ENCODE measurements at regions not wholly inside any gene's neighbourhood (a gene's known extent, or its start where the extent isn't known, plus 50 kb on each side); places are given as distances from the start of the nearest gene placed in this dataset.

DNA sequence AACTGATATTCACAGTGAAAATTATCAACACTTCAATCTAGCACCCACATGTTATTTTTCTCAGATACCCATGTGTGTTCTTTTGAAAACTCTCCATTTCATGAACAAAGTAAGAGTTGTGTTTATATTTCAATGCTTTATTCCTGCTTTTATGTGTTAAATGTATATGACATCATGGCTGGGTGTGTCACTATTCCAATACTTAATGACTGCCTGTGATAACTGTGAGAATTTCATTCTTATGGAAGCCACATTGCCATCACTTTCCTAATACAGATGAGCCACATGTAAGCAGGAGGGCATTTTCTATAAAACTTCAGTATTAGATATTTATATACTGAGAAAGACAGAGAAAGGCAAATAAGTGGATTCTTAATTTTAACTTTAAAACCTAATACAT lies 100.4 kb upstream of the FIGN start:
- ChIA-PET CTCF (ENCODE audit: partially characterized antibody) (no interaction called here), POLR2A (ENCODE audit: partially characterized antibody) (no interaction called here)
- no peak overlapping the region for H2AK5ac ChIP-seq (ENCODE audit: low read depth, low read length)
- no peaks in the 10 kb centered on the region for H3K79me2 ChIP-seq (ENCODE audit: control insufficient read depth in 1 of 2, insufficient read depth in 2 of 2, low read length in 2 of 2)
- H4K91ac ChIP-seq (replicated peaks; ENCODE audit: insufficient read length, low read length): no peak overlapping the region
- FAIRE-seq: no peak
- no peaks in the 10 kb centered on the region for H3K9me3 ChIP-seq (ENCODE audit: insufficient read depth in 2 of 2, low read depth in 1 of 2, low read length in 1 of 2)
- H3K4me3 ChIP-seq (ENCODE audit: extremely low read depth in 1 of 4, insufficient read depth in 2 of 4, low read depth in 3 of 4, low read length in 4 of 4): no peak overlapping the region
- H3K14ac ChIP-seq (ENCODE audit: insufficient read length): no peak overlapping the region
- H3K79me1 ChIP-seq (ENCODE audit: low read depth, low read length): no peaks in the 10 kb centered on the region
- no peak overlapping the region for H4K5ac ChIP-seq (ENCODE audit: insufficient read length, low read depth, low read length)
- H3K4ac ChIP-seq (replicated peaks; ENCODE audit: insufficient read length, low read depth, low read length): no peak overlapping the region
- no peaks in the 10 kb centered on the region for H3K4me1 ChIP-seq (replicated peaks in 1 of 4; ENCODE audit: control insufficient read depth in 3 of 4, insufficient read depth in 4 of 4, low read length in 3 of 4)
- no peak overlapping the region for H3K18ac ChIP-seq (ENCODE audit: extremely low read depth, low read length)
- no peaks in the 10 kb centered on the region for H4K20me1 ChIP-seq (replicated peaks in 1 of 2; ENCODE audit: control insufficient read depth in 1 of 2, insufficient read depth in 2 of 2, low read length in 2 of 2)
- no peak overlapping the region for H2BK15ac ChIP-seq (ENCODE audit: low read length)
- no peak overlapping the region for H2BK5ac ChIP-seq (ENCODE audit: low read depth, low read length)
- no peak overlapping the region for H4K8ac ChIP-seq (ENCODE audit: extremely low read depth, insufficient read depth, low read length)
- no peak overlapping the region for H3K23ac ChIP-seq (ENCODE audit: insufficient read length)
- no peak for TF ChIP-seq CREB1 (IDR thresholded peaks at IDR 0.05)
- no peak overlapping the region for H2BK120ac ChIP-seq (replicated peaks; ENCODE audit: low read depth, low read length)
- no peak overlapping the region for H2BK20ac ChIP-seq (ENCODE audit: low read length)
- H3K23me2 ChIP-seq (ENCODE audit: low read depth, low read length): no peaks in the 10 kb centered on the region
- no peak overlapping the region for H2BK12ac ChIP-seq (ENCODE audit: low read depth, low read length)
- DNase-seq (ENCODE audit: low read depth in 1 of 2, low spot score in 2 of 2): no peak
- no peaks in the 10 kb centered on the region for H3K27me3 ChIP-seq (replicated peaks in 1 of 4; ENCODE audit: control insufficient read depth in 3 of 4, extremely low read depth in 1 of 4, insufficient read depth in 3 of 4, low read length in 3 of 4)
- H3K4me2 ChIP-seq (ENCODE audit: insufficient read depth in 1 of 2, low read depth in 2 of 2, low read length in 2 of 2): no peak overlapping the region
- H3K36me3 ChIP-seq (ENCODE audit: control insufficient read depth in 2 of 4, insufficient read depth in 4 of 4, low read length in 3 of 4): no peaks in the 10 kb centered on the region
- H3K27ac ChIP-seq (ENCODE audit: low read depth, low read length): no peak overlapping the region
- H3K56ac ChIP-seq (replicated peaks; ENCODE audit: insufficient read length, low read depth, low read length): no peak overlapping the region
- no peak overlapping the region for H2AFZ ChIP-seq (ENCODE audit: low read length)
- no peak overlapping the region for H3K9ac ChIP-seq (replicated peaks in 1 of 4; ENCODE audit: extremely low read depth in 1 of 4, low read depth in 3 of 4, low read length in 3 of 4)

All from H1 (cell line).